ENCODE measurements at regions not wholly inside any gene's neighbourhood (a gene's known extent, or its start where the extent isn't known, plus 50 kb on each side); places are given as distances from the start of the nearest gene placed in this dataset.
"Not testable (repeated sequence)": the region's sequence is repeated elsewhere in the genome, so short reads cannot be mapped to it uniquely, and the experiment has no call there.

GRCh38 chr1:239987103-239987745, 104.5 kb upstream of the FMN2 start:
- H3K27ac ChIP-seq, result no peak overlapping the region
- no peaks in the 10 kb centered on the region for H3K9me2 ChIP-seq (ENCODE audit: insufficient read depth)
- H3K79me2 ChIP-seq (ENCODE audit: low read depth), result no peaks in the 10 kb centered on the region
- intact Hi-C loops (cut with micrococcal nuclease; ENCODE audit: unreplicated experiment), result loop anchor here (1.0 kb wide), 1 partner anchor 36 kb away; no protein-coding TSS in a partner anchor
- TF ChIP-seq CTCF (conservative IDR thresholded peaks at IDR 0.05) (peak; percentile 79), EZH2 (IDR thresholded peaks at IDR 0.05; ENCODE audit: low read depth) (no peak)
- no peaks in the 10 kb centered on the region for H3K4me1 ChIP-seq (replicated peaks; ENCODE audit: insufficient read depth)
- no TSS peak for BruUV-seq (replicated peaks)
- CTCF ChIA-PET, result no interaction called here
- H3K9me3 ChIP-seq (ENCODE audit: insufficient read depth, low read depth), result no peaks in the 10 kb centered on the region
- no peak overlapping the region for H2AFZ ChIP-seq
- H3K4me2 ChIP-seq, result no peak overlapping the region
- no peaks in the 10 kb centered on the region for H3F3A ChIP-seq (ENCODE audit: insufficient read depth, low read depth)
- POLR2A ChIA-PET (ENCODE audit: unreplicated experiment), result no interaction called here
- no peaks in the 10 kb centered on the region for H3K27me3 ChIP-seq (ENCODE audit: insufficient read depth, low read depth)
- no peak overlapping the region for H3K4me3 ChIP-seq
- no peaks in the 10 kb centered on the region for H3K36me3 ChIP-seq (ENCODE audit: low read depth)
- no peaks in the 10 kb centered on the region for H4K20me1 ChIP-seq (ENCODE audit: insufficient read depth)
- DNase-seq, result peak in 1 of 2 experiments; percentile 10

- Histone ChIP-seq H3K9me3 (ENCODE audit: insufficient read depth, low read depth) (no peaks in the 10 kb centered on the region), H3K4me2 (no peak overlapping the region), H2AFZ (no peak overlapping the region), H4K20me1 (ENCODE audit: insufficient read depth) (no peaks in the 10 kb centered on the region), H3F3A (ENCODE audit: insufficient read depth, low read depth) (no peaks in the 10 kb centered on the region), H3K9me2 (ENCODE audit: insufficient read depth) (no peaks in the 10 kb centered on the region), H3K27ac (no peak overlapping the region), H3K4me3 (no peak overlapping the region), H3K27me3 (ENCODE audit: insufficient read depth, low read depth) (peaks cover 14% of the 10 kb centered on the region), H3K4me1 (replicated peaks; ENCODE audit: insufficient read depth) (no peaks in the 10 kb centered on the region), H3K36me3 (ENCODE audit: low read depth) (no peaks in the 10 kb centered on the region), H3K79me2 (ENCODE audit: low read depth) (no peaks in the 10 kb centered on the region)
- no peak for TF ChIP-seq EZH2 (IDR thresholded peaks at IDR 0.05; ENCODE audit: low read depth)
- ChIA-PET CTCF (no interaction called here), POLR2A (ENCODE audit: unreplicated experiment) (no interaction called here)
- DNase-seq, result no peak
- intact Hi-C loops (cut with micrococcal nuclease; ENCODE audit: unreplicated experiment), result no loop called here
- no TSS peak for BruUV-seq (replicated peaks)
Observed at GRCh38 chr1:239989990-239990389, 101.7 kb upstream of the FMN2 start.

- intact Hi-C loops (cut with micrococcal nuclease; ENCODE audit: unreplicated experiment); H4K20me1 ChIP-seq (ENCODE audit: insufficient read depth); DNase-seq; BruUV-seq (replicated peaks); H2AFZ ChIP-seq; H3K9me3 ChIP-seq (ENCODE audit: insufficient read depth, low read depth); H3K4me2 ChIP-seq; H3K27ac ChIP-seq; POLR2A ChIA-PET (ENCODE audit: unreplicated experiment); H3K4me3 ChIP-seq; H3K36me3 ChIP-seq (ENCODE audit: low read depth); CTCF ChIA-PET; H3K9me2 ChIP-seq (ENCODE audit: insufficient read depth); H3K79me2 ChIP-seq (ENCODE audit: low read depth); H3K4me1 ChIP-seq (replicated peaks; ENCODE audit: insufficient read depth); H3F3A ChIP-seq (ENCODE audit: insufficient read depth, low read depth): not testable (repeated sequence)
- peaks cover 14% of the 10 kb centered on the region for H3K27me3 ChIP-seq (ENCODE audit: insufficient read depth, low read depth)
Observed at GRCh38 chr1:239992566-239992965, 99.1 kb upstream of the FMN2 start.

GRCh38 chr1:239993366-239993765, 98.3 kb upstream of the FMN2 start:
- no peak for DNase-seq
- no peak overlapping the region for H3K27ac ChIP-seq
- intact Hi-C loops (cut with micrococcal nuclease; ENCODE audit: unreplicated experiment), result no loop called here
- H3K4me2 ChIP-seq, result no peak overlapping the region
- H3K36me3 ChIP-seq (ENCODE audit: low read depth), result no peaks in the 10 kb centered on the region
- no peak overlapping the region for H2AFZ ChIP-seq
- H4K20me1 ChIP-seq (ENCODE audit: insufficient read depth), result no peaks in the 10 kb centered on the region
- no peak for TF ChIP-seq EZH2 (IDR thresholded peaks at IDR 0.05; ENCODE audit: low read depth)
- no peak for TF ChIP-seq CTCF (conservative IDR thresholded peaks at IDR 0.05)
- H3K9me2 ChIP-seq (ENCODE audit: insufficient read depth), result no peaks in the 10 kb centered on the region
- peaks cover 14% of the 10 kb centered on the region for H3K27me3 ChIP-seq (ENCODE audit: insufficient read depth, low read depth)
- CTCF ChIA-PET, result no interaction called here
- H3K9me3 ChIP-seq (ENCODE audit: insufficient read depth, low read depth), result no peaks in the 10 kb centered on the region
- BruUV-seq (replicated peaks), result no TSS peak
- H3K79me2 ChIP-seq (ENCODE audit: low read depth), result no peaks in the 10 kb centered on the region
- no peaks in the 10 kb centered on the region for H3K4me1 ChIP-seq (replicated peaks; ENCODE audit: insufficient read depth)
- POLR2A ChIA-PET (ENCODE audit: unreplicated experiment), result no interaction called here
- no peaks in the 10 kb centered on the region for H3F3A ChIP-seq (ENCODE audit: insufficient read depth, low read depth)
- no peak overlapping the region for H3K4me3 ChIP-seq

Measured in PC-9 (cell line).